Activated T-cell treated with anti-CD3 and anti-CD28 coated beads for 4 hours (primary cell): ENCODE measurements at regions not wholly inside any gene's neighbourhood (a gene's known extent, or its start where the extent isn't known, plus 50 kb on each side); places are given as distances from the start of the nearest gene placed in this dataset.

ENCODE experiments used
- DNase-seq: peaks from one replicate; pipeline ENCODE4 v3.0.0-alpha.2; 2020

DNA sequence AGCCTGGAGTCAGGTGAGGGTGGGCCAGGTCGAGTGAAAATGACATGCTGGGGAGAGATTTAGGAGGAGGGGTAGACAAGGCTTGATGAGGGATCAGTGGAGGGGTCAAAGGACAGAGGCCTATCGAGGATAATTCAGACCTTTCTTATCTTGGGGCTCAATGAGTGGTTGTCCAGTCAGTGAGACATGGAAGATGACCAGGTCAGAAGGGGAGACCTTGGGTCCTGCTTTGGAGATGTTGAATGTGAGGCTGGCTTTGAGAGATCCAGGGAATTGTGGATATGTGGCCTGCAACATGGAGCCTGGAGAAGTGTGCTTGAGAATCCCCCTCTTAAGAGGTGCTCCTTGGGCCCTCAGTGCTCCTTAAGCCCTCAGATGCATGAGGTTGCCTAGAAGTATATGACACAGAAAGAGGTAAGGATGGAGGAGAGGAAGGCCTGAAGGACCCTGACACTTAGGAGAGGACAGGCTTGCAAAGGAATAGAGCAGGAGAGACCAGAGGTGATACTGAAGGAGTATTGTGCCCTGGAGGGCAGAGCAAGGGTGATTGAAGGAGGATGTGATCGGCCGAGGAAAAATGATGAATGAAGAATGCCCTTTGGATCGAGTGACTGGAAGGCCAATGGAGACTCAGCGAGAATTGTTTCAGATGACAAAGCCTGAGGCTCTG lies 129.8 kb upstream of the GPR26 start:
- no peak for DNase-seq

DNA sequence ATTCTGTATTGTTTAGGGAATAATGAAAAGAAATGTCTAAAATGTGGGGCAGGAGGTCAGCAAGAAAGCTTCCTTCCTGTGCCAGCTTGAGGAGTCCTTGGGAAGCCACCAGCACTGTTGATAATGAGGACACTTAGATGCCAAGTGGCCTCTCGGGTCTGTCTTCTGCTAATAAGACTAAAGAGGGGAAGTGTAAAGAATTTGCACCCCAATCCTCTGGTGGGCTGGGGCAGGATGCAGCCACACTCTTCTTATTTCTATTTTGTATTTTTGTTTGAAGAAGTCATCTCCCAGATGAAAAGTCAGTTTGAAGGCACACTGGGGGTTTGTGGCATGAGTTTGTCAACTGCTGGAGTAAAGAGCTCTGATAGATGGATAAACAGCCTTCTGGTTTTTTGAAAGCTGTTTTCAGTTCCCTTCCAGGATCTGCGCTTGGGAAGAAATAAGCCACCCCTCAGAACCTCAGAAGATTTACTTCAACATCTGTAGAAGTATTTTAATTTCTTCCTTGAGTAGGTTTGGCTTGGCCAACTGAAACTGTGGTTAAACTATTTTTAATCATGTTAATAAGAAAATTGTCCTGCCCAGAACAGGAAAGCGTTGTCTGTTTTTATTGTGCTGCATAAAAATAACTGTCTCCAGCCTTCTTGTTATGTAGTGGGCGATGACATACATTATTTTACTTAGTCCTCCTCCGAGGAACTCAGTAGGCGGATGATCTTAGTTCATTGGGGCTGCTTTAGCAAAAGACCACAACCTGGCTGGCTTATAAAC lies 128.8 kb upstream of the GPR26 start:
- DNase-seq = no peak

DNA sequence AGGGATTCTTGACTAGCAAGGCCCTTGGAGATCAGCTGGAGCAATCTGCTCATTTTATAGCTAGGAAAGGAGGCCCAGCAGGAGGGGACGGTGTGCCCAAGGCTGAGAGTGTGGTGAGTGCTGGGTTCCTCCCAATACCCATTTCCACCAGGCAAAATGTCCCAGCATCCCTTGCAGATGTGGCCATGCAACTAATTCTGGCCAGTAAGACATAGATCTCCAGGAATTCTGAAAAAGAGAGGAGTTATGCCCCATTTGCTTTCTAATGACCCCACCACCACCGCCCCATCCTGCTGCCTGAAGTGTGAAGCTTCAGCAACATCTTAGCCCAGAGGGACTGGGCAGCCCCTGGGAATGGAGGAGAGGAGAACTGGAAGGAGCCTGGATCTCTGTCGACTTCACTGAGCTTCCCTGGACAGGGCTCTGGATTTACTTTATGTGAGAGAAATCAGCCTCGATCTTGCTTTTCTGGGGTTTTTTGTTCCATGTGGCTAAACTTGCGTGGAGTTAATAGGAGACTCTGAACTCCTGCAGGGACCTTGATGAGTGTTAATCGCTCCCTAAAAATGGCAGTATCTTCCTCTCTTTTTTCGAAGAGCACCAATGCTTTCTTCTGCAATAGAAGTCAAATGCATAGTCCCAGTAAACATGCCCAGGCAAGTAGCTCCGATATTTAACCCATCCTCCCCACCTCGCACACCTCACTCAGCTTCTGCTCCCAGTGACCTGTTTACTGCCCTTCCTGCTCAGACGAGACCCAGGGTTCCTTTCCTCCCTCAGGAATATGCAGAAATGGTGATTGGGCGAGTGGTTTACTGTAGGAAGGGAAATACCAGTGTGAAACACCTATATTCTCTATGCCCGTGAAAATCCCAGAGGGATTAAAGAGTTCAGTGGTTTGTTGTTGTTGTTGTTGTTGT lies 127.5 kb upstream of the GPR26 start:
- DNase-seq = no peak

DNA sequence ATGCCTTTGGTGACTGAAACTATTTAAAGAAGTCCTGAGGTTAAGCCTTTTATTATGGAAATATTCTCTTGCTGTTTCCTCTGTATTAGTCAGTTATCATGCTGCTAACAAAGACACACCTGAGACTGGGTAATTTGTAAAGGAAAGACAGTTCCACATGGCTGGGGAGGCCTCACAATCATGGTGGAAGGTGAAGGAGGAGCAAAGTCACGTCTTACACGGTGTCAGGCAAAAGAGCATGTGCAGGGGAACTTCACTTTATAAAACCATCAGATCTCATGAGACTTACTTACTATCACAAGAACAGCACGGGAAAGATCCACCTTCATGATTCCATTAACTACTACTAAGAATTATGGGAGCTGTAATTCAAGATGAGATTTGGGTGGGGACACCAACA lies 121.2 kb upstream of the GPR26 start:
- DNase-seq = no peak

DNA sequence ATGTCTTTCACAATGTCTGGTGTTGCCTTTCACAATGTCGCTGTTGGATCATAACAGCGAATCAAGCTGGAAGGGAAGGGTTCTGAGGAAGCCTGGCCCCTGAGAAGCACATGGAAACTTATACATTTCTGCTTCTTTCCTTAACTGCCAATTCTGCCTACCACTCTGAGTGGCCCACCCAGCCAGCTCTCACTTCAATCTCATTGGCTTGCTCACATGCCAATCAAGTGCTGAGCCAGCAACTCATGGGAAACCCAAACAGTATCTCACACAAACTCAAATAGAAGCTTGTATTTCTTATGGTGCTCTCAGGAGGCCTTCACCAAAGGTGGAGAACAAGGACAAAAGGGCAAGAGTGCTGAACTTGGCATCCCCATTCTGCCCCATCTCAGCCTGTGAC lies 117.4 kb upstream of the GPR26 start:
- no peak for DNase-seq

DNA sequence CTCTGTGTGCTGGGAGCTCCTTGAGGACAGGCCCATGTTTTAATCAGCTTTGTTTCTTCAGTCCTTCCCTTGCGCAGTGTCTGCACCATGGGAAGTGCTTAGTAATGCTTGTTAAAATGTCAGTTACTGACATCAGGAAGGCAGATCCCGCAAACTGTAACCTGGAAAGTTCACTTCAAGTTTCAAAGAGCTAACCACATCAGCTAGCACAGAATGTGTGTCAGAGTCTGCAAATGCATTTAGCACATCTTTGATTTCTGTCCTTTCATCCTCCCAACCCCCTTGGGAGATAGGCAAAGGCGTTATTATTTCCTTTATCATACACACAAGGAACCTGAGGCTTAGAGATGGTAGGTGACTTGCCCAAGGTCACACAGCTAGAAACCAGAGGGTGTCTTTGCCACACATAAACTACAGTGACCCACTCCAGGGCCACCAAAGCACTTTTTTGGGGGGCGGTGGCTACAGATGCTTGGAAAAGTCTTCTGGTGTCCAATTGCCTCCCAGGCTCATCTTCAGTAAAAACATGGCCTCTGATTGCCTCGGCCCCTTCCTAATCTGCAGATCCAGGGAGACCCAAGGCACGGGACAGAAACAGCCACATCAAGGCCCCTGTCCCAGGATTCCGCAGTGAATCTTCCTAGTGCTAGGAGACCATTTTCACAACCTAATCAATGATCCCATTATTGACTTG lies 116.2 kb upstream of the GPR26 start:
- DNase-seq = no peak

DNA sequence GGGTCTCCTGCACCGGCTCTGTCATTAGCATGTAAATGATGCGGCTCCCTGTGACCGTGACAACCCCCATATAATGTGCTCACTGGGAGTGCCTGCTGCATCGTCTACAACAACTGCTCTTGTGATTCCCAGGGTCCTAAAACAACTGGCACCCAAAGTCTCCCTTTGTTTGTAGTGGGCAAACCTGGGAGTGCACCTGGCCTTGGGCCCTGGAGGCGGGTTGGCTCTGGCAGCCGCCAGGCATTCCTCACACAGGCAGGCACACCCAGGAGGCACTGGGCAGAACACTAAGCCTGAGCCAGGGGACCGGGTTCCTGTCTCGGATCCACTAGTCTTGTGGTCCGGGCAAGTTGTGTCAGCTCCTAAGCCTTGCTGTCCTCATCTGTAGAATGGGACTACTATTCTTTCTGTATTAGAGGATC lies 115.5 kb upstream of the GPR26 start:
- no peak for DNase-seq

DNA sequence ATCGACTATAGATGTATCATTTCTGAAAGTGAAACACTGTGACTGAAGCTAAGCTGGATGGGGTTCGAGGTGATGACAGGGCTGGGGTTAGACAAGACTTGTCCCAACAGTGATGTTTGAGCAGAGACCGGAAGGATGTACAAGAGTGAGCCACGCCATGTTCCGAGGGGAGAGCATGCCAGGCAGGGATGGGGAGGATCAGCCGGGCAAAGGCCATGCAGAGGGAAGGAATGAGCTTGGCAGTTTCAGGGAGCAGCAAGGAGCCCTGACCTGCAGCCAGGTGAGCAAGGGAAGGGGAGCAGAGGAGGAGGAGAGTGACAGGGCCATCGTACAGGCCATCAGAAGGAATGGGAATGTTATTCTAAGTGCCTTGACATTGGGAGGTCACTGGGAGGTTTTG lies 114.9 kb upstream of the GPR26 start:
- no peak for DNase-seq

DNA sequence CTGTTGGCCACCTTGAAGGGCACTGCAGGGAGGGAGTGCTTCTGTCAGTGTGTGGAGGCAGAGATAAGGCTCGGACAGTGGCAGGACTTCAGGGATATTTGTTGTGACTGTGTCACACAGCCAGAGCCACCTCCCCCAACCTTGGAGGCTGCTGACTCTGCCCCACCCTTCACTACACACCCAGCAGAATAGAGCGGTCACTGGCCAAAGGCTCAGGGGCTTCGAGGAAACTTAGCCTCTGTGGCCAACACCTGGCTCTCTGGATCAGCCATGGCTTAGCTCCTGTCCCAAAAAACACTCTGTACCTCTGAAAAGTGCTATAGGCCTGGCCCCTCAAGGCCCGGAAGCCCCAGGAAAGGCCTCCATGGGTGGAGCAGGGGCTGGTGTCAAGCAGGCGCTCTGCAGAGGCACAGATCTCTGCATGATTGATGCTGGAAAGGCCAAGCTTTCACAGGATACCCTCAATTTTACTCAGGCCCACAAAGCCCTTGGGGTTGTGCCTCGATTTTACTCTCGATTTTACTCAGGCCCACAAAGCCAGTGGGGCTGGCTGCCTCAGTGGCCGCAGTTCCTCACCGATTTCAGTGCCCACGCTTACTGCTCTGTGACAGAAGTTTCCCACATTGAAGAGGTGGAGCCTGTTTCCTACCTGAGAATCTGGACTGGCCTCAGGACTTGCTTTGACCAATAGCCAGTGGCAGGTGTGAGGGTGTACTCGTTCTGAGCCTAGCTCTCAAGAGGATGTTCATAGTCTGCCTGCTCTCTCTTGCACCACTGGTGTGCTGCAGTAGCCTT lies 113.2 kb upstream of the GPR26 start:
- DNase-seq = no peak

DNA sequence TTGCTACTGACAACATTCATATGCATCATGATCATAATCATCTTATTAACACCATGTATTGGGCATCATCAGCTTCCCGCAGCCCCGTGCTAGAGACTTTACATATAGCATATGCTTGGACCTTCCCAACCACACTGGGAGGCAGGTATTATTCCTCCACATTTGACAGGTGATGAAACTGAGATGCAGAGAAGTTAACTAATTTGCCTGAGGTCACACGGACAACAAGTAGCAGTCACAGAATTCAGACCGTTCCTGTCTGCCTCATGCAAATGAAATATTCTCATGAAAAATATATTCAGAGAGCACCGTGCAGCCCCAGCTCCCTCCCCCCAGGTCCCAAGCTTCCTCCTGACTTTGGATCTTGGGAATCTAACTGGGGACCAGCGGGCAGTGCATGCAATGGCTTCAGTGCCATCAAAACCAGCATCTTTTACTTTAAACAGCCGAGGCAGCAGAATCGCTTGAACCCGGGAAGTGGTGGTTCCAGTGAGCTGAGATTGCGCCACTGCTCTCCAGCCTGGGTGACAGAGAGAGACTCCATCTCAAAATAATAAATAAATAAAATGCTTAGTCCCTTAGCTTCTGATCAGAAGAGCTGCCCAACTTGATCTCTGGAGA lies 112.2 kb upstream of the GPR26 start:
- no peak for DNase-seq

DNA sequence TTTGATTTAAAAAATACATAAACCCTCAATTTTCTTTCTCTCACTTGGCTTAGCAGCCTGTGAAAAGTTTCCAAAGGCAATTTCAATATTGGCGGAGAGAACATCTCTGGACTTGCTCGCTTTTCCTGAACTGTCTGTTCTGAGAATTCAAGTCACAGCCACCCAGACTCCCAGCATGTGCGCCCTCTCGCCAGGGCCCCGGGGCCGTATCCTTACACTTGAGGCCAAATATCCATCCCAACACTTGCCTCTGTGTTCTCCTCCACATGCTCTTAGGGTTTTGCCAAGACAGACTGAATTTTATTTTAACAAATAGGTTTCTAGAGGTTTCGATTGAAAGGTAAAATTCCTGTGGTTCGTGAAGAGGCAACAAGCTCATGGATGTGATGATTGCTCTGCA lies 111.5 kb upstream of the GPR26 start:
- DNase-seq = no peak

DNA sequence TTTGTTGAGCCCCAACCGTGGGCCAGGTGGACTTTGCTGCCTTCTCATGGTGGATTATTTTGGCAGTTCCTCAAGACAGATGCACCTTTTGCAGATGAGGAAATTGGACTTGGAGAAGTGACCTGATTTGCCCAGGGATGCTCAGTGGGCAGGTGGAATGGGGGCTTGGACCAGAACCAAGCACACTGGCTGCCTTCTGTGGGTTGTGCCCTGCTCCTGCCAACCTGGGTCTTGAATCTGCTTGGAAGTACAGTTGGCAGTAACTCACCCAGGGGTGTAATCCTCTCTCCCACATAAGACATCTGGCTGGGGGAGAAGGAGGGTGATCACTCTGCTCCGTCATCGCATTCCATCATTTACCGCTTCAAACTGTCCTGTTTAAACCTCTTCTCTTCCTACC lies 110.5 kb upstream of the GPR26 start:
- no peak for DNase-seq

DNA sequence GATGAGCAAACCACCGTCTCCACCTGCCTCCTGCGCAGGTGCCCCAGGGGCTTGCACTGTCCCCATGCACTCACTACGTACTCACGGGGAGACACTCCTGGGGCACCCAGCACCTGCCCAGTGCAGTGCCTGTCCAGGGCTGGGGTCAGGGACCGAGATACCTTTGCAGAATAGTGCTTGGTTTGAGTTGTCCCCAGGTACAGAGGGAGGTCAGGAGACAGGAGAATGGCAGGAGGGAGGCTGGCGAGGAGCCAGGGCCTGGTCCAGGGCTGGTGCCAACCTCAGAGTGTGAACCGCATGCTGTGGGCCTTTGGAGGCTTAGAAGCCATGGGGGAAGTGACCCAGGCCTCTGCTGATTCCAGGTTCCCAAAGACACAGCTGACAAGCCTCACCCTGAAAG lies 110.1 kb upstream of the GPR26 start:
- DNase-seq = no peak

DNA sequence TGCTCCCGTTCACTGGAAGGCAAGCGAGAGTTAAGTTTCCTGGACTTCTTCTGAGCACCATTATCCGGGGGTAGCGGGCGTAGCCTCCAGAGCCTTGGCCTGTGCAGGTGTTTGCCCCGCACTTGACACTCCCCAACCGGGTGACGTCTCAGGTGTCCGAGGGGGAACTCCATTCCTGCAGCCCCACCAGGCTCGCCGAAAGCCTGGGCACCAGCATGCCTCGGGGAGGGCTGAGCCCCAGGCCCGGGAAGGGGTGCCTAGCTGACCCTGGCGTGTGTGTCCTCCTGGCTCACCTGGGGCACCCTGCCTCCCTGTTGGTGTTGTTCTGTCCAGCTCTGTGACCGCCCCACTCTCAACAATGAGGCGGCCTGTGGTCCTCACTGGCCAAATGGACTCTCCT lies 109.4 kb upstream of the GPR26 start:
- DNase-seq = no peak

DNA sequence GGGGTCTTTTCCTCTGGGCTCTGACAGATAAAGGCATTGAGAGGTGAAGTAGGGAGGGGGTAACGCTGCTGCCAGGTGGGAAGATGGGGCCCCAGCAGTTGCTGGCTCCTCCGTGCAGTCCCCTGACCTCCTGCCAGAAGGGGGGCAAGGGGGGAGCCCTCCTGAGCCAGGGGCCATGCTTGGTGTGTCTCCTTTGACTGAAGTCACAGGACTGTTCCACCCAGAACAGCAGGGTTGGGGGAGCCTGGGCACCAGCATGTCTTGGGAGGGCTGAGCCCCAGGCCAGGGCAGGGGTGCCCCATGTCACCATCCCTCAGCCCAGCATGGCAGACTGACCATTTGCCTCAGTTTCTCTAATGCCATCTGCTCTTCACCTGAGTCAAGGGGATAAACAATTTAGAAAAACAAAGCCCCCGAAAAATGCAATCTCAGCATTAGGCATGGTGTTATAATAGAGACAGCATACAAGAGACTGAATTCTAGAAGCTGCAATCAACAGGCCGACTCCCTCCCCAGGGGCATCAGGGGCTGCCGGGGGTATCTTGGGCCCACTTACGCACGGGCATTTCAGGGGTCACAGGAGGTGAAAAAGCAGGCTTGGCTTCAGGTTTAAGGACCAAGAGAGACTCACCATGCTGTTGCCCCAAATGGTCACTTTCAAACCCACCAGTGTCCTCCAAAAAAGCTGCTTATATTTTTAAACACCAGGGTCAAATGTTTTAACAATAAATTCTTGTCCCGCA lies 108.6 kb upstream of the GPR26 start:
- no peak for DNase-seq

DNA sequence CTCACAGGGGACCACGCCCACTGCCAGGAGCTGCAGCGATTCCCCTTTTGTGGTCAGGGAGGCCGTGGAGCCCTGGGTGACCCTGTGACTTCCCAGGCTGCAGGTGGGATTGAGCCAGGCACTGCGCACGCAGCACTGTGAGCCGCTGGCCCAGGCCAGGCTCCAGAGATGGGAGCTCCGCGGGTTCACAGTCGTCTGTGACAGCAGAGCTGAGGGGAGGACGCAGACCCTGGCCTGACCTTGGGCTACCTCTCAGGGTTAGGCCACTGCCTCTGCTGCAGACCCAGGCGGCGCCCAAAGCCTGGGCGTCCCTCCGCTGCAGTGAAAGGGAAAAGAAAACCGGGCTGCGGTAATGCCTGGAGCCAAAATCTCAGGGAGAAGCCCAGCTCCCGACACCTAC lies 107.5 kb upstream of the GPR26 start:
- DNase-seq = no peak

DNA sequence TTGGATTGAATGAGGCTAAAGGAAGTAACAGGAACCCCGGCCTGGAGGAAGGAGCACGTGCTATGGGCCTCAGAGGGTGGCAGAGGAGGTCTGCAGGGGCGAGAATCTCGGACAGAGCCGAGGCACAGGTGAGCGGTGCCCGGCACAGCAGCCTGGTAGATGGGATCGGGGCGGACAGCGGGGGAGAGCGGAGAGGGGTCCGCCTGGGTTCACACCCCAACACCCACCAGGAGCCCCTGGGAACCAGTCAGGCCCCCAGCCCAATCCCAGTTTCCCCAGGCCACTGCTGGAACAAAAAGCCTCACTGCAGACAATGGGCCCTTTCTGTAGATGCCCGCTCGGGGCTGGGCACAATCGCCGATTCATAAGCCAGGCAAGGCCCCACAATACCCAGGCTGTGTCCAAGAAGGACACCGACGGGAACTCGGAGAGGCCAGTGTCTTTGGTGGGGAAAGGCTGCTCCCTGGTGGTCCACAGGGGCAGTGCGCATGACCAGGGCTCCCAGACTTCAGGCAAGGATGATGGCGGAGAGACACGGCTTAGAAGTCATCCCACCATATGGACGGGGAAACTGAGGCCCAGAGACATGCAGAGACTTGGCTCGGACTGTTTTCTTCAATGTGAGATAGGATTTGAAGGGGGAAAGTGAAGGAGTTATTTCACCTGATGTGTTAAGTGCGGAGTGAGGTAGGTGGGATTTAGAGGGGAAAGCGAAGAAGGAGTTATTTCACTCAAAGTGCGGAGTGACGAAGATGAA lies 106.9 kb upstream of the GPR26 start:
- DNase-seq = peak; percentile 63

DNA sequence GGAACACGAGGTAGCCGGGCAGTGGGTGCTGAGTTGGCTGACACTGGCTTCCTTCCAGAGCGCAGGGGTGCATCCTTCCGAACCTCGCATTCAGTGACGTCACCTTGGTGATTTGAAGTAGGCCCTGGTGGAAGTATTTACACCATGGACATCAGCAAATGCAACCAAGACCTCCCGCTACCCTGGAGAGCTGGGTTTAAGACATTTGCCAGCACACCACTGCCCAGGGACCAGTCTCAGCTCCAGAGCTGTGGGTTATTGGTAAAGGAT lies 106.4 kb upstream of the GPR26 start:
- DNase-seq = no peak

DNA sequence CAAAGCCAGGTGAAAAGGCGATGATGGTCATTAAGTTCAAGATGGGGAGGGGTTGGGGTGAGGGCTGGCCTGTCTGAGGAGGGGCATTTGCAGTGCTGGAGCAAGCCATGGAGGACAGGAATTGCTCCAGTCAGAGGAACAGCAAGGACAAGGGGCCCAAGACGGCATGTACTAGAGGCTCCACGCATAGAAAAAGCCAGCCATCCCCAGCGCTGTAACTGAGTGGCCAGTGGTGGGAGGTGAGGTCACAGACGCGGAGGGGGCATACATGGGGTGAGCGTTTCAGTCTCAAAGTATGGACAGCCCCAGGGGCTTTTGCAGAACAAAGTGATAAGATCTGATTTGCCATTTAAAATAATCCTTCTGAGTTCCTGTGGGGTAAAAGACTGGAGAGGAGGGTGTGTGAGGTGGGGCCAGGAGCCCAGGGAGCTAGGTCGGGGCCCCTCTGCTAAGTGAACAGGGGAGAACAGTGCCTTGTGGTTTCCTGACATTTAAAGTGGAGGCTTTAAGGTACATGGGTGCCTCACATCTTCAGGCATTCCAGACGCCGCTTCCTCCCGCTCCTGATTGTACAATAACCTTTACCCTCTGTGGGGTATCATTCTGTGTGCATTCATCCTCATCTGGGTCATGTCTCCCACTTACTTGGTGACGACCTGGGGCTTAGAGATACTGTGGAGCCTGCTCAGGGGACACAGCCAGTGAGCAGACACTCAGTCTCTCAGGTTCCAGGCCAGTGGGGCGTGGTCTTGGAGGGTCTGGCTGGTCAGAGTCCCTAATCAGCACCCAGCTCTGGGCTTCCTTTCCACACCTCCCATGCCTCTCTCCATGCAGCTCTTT lies 105.6 kb upstream of the GPR26 start:
- DNase-seq = no peak

DNA sequence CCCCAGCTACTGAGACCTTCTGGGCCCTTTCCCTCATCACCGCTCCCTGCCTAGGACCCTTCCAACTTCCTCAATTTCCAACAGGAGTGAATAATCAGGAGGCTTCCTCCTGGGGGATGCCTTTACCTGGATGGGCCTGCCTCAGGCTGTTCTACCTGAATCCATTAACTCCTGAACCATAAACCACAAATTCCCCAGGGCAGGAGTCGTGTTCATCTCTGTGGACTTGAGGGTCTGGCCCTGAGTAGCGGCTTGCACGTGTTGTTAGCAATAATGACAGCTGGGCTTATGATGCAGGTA lies 105.1 kb upstream of the GPR26 start:
- no peak for DNase-seq
